ENCODE measurements at regions not wholly inside any gene's neighbourhood (a gene's known extent, or its start where the extent isn't known, plus 50 kb on each side); places are given as distances from the start of the nearest gene placed in this dataset.

GRCh38 chr2:236317938-236318396 is 53.8 kb upstream of the ASB18 start:
- Mint-ChIP-seq H3K36me3 (ENCODE audit: low read depth) (peaks cover 5% of the 10 kb centered on the region), H3K27me3 (ENCODE audit: low read depth) (no peaks in the 10 kb centered on the region), H3K4me1 (ENCODE audit: low read depth) (no peaks in the 10 kb centered on the region), H3K4me3 (ENCODE audit: unreplicated experiment) (no peak overlapping the region), H3K27ac (ENCODE audit: unreplicated experiment) (no peak overlapping the region), H3K9me3 (ENCODE audit: low read depth) (peaks cover 13% of the 10 kb centered on the region)
- no peak for TF ChIP-seq CTCF (IDR thresholded peaks at IDR 0.05)
- DNase-seq (ENCODE audit: low spot score), result no peak

GRCh38 chr2:236318401-236318800 is 54.2 kb upstream of the ASB18 start:
- DNase-seq (ENCODE audit: low spot score), result no peak
- Mint-ChIP-seq H3K9me3 (ENCODE audit: low read depth) (peaks cover 12% of the 10 kb centered on the region), H3K4me3 (ENCODE audit: unreplicated experiment) (no peak overlapping the region), H3K27me3 (ENCODE audit: low read depth) (no peaks in the 10 kb centered on the region), H3K36me3 (ENCODE audit: low read depth) (peaks cover 5% of the 10 kb centered on the region), H3K4me1 (ENCODE audit: low read depth) (no peaks in the 10 kb centered on the region), H3K27ac (ENCODE audit: unreplicated experiment) (no peak overlapping the region)
- TF ChIP-seq CTCF (IDR thresholded peaks at IDR 0.05), result no peak

DNA sequence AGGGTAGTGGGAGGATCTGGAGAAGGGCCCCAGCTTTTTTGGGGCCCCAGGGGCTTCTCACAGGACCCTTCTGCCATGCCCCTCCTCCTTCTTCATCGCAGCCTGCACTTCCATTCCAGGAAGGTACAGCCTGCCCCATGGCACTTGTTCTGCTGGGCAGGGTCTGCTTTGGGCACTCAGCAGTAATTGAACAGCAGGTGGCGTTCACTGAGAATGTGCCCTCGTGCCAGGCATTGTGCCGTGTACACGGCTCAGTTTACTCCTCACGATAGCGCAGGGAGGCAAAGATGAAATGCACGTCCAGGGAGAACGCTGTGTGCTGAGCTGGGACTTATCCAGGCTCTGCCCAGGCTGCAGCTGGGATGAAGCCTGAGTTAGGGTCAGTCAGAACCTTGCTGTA is 54.8 kb upstream of the ASB18 start:
- no peak for TF ChIP-seq CTCF (IDR thresholded peaks at IDR 0.05)
- DNase-seq (ENCODE audit: low spot score), result no peak
- Mint-ChIP-seq H3K27me3 (ENCODE audit: low read depth) (no peaks in the 10 kb centered on the region), H3K4me3 (ENCODE audit: unreplicated experiment) (no peak overlapping the region), H3K4me1 (ENCODE audit: low read depth) (no peaks in the 10 kb centered on the region), H3K36me3 (ENCODE audit: low read depth) (peaks cover 4% of the 10 kb centered on the region), H3K27ac (ENCODE audit: unreplicated experiment) (no peak overlapping the region), H3K9me3 (ENCODE audit: low read depth) (peaks cover 6% of the 10 kb centered on the region)

DNA sequence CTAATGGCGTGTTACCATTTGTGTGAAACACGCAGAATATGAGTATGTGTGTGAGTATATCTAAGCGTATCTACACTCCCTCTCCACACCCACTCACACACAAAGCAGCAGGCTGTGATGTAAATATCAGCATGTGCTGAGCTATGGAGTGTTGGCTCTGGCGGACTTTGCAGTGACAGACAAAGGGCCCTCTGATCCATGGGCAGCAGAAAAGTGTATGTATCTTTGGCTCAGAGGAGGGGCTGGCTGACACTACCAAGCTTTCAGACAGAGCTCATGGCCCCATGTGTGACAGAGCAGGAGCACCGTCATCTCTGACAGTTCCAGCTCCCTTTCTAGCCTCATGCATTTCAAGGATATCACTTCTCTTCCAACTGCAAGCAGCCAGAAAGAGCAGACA is 57.2 kb upstream of the ASB18 start:
- Mint-ChIP-seq H3K4me1 (ENCODE audit: low read depth) (no peaks in the 10 kb centered on the region), H3K27me3 (ENCODE audit: low read depth) (no peaks in the 10 kb centered on the region), H3K9me3 (ENCODE audit: low read depth) (no peaks in the 10 kb centered on the region), H3K27ac (ENCODE audit: unreplicated experiment) (no peak overlapping the region), H3K36me3 (ENCODE audit: low read depth) (peaks cover 2% of the 10 kb centered on the region), H3K4me3 (ENCODE audit: unreplicated experiment) (no peak overlapping the region)
- TF ChIP-seq CTCF (IDR thresholded peaks at IDR 0.05), result no peak
- no peak for DNase-seq (ENCODE audit: low spot score)

DNA sequence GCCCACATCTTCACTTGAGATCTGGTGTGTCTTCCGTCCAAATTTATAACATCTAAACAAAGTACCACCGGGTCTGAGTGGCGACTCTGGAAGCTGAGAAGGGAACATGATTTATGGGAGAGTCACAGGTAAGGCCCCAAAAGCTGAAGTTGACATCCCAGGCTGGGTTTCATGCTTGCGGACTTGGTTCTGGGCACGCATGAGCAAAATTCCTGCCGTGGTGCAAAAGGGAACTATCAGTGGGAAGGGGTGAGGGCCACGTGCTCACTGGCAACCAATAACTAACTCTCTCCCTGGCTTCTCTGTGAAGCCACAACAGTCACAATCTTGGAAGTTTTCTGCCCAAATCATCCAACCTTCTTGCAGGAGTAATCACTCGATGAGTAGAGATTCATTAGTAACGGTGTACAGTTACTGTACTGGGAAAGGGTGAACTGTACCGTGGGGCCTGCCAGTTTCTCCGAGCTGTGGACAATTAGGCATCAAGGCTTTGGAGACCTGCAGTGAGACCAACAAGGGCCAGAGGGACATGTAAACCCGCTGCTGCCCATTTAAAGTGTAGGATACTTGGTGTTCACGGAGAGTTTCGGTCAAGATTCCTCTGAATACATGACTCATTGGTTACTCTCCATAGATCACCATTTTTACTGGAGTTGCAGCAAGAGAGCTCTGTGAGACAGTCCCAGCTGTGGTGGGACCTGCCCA is 69.4 kb upstream of the ASB18 start:
- Mint-ChIP-seq H3K27ac (ENCODE audit: unreplicated experiment) (no peak overlapping the region), H3K4me1 (ENCODE audit: low read depth) (peaks cover under 1% of the 10 kb centered on the region), H3K27me3 (ENCODE audit: low read depth) (no peaks in the 10 kb centered on the region), H3K4me3 (ENCODE audit: unreplicated experiment) (no peak overlapping the region), H3K36me3 (ENCODE audit: low read depth) (peaks cover 11% of the 10 kb centered on the region), H3K9me3 (ENCODE audit: low read depth) (no peaks in the 10 kb centered on the region)
- TF ChIP-seq CTCF (IDR thresholded peaks at IDR 0.05), result no peak
- DNase-seq (ENCODE audit: low spot score), result no peak
